A549 (cell line): ENCODE measurements at regions not wholly inside any gene's neighbourhood (a gene's known extent, or its start where the extent isn't known, plus 50 kb on each side); places are given as distances from the start of the nearest gene placed in this dataset.
"Not testable (repeated sequence)": the region's sequence is repeated elsewhere in the genome, so short reads cannot be mapped to it uniquely, and the experiment has no call there.

ENCODE experiments used
- ATAC-seq, 2 experiments: fragments of 200-7000 bp in 1 of 2; fragments of >200 bp in 1 of 2; cut with Nextera tagmentation in 1 of 2; cut with Tn5 transposase in 1 of 2; 3 replicates each; pipeline versions ENCODE4 v1.8.0 to v1.9.1; 2018 to 2020; ENCODE audit warnings: mild to moderate bottlenecking in 1 of 2, moderate library complexity in 1 of 2
- CTCF ChIA-PET: fragments of 300-600 bp; sonication (Branson Sonifier 250); formaldehyde crosslinking; extraction: SDS; loops from one replicate; lab custom pipeline; 2021; ENCODE audit warnings: antibody characterized with exemption, inconsistent platforms; lab: Yijun Ruan, JAX
- POLR2A ChIA-PET: fragments of 350-600 bp; formaldehyde crosslinking; extraction: SDS; loops from one replicate; lab custom pipeline; 2021; ENCODE audit warnings: antibody characterized with exemption, inconsistent platforms; lab: Yijun Ruan, JAX
- DNase-seq, 2 experiments: peaks; one replicate each; pipeline versions ENCODE4 v3.0.0 to v3.0.0-alpha.2; 2011 to 2016; ENCODE audit warnings: low read depth in 1 of 2, low spot score in 1 of 2
- FAIRE-seq: peaks from 2 replicates; lab custom pipeline; 2011; peaks lifted over from hg19 to GRCh38; lab: Jason Lieb, UNC
- H3K27ac ChIP-seq, 2 experiments: fragments of >200 bp; sonication (Bioruptor Twin); formaldehyde crosslinking; 3 replicates each; pipeline ENCODE4 v1.5.1; 2016 to 2017
- H3K4me1 ChIP-seq: fragments of >200 bp; sonication (Bioruptor Twin); formaldehyde crosslinking; 3 replicates; pipeline ENCODE4 v1.6.1; 2016
- H3K4me2 ChIP-seq: fragments of >200 bp; sonication (Bioruptor Twin); formaldehyde crosslinking; 3 replicates; pipeline ENCODE4 v1.6.1; 2016
- H3K4me3 ChIP-seq: fragments of >200 bp; sonication (Bioruptor Twin); formaldehyde crosslinking; 3 replicates; pipeline ENCODE4 v1.5.1; 2016
- H3K9me3 ChIP-seq: fragments of >200 bp; sonication (Bioruptor Twin); formaldehyde crosslinking; 3 replicates; pipeline ENCODE4 v1.6.1; 2016
- BHLHE40 ChIP-seq: IDR thresholded peaks from 2 replicates; pipeline ENCODE4 v1.6.1; 2012; ENCODE audit warnings: low read depth, low read length, inconsistent platforms
- CHD2 ChIP-seq: fragments of 150-350 bp; IDR thresholded peaks from 2 replicates; pipeline ENCODE4 v1.6.1; 2014; ENCODE audit warnings: low read length; ENCODE audit not compliant: partially characterized antibody
- EHF ChIP-seq: fragments of 250-450 bp; sonication (Bioruptor Pico); IDR thresholded peaks from 2 replicates; pipeline ENCODE4 v1.5.0; 2020; ENCODE audit warnings: mild to moderate bottlenecking
- EHMT2 ChIP-seq: fragments of 200-600 bp; sonication (generic); IDR thresholded peaks from 2 replicates; pipeline ENCODE4 v1.6.1; 2016; ENCODE audit warnings: antibody characterized with exemption, low read depth, mild to moderate bottlenecking, moderate library complexity
- EP300 ChIP-seq, 2 experiments: fragments of >200 bp; sonication (Bioruptor Twin); formaldehyde crosslinking; IDR thresholded peaks; 2 replicates in 1 of 2; 3 replicates in 1 of 2; pipeline ENCODE4 v1.6.1; 2016 to 2017
- ESRRA ChIP-seq: fragments of 150-350 bp; IDR thresholded peaks from 2 replicates; pipeline ENCODE4 v1.6.1; 2014; ENCODE audit warnings: mild to moderate bottlenecking, low read length, borderline replicate concordance
- FOSB ChIP-seq: fragments of 250-450 bp; sonication (Bioruptor Pico); IDR thresholded peaks from 2 replicates; pipeline ENCODE4 v1.5.0; 2020; ENCODE audit warnings: mild to moderate bottlenecking, moderate library complexity
- FOSL2 ChIP-seq, 2 experiments: fragments of 450-650 bp in 1 of 2; fragments of >200 bp in 1 of 2; sonication (Bioruptor Twin) in 1 of 2; formaldehyde crosslinking; IDR thresholded peaks; 2 replicates each; pipeline versions ENCODE4 v1.5.0 to v1.6.1; 2016 to 2020; ENCODE audit warnings: mild to moderate bottlenecking in 1 of 2, moderate library complexity in 1 of 2
- GATA3 ChIP-seq: IDR thresholded peaks from 2 replicates; pipeline ENCODE4 v1.6.1; 2012; ENCODE audit warnings: borderline replicate concordance
- HEYL ChIP-seq: fragments of 250-450 bp; sonication (Bioruptor Pico); IDR thresholded peaks from 2 replicates; pipeline ENCODE4 v1.8.0; 2021; ENCODE audit warnings: mild to moderate bottlenecking, moderate library complexity
- HOXB5 ChIP-seq: fragments of 250-450 bp; sonication (Bioruptor Pico); IDR thresholded peaks from 2 replicates; pipeline ENCODE4 v1.5.0; 2020; ENCODE audit warnings: mild to moderate bottlenecking, moderate library complexity
- JUN ChIP-seq, 2 experiments: fragments of >200 bp; sonication (Bioruptor Twin); formaldehyde crosslinking; IDR thresholded peaks; 2 replicates in 1 of 2; 3 replicates in 1 of 2; pipeline ENCODE4 v1.6.1; 2016 to 2017
- KDM1A ChIP-seq: fragments of 200-600 bp; sonication (generic); IDR thresholded peaks from 2 replicates; pipeline ENCODE4 v1.6.1; 2016; ENCODE audit warnings: low read depth, mild to moderate bottlenecking
- NFE2L2 ChIP-seq: fragments of 150-350 bp; conservative IDR thresholded peaks from 2 replicates; pipeline ENCODE4 v1.6.1; 2014; ENCODE audit warnings: low read length
- POLR2A ChIP-seq: IDR thresholded peaks from 2 replicates; pipeline ENCODE4 v1.6.1; 2012; ENCODE audit warnings: mild to moderate bottlenecking, low read length
- RAD21 ChIP-seq, 2 experiments: fragments of >200 bp in 1 of 2; sonication (Bioruptor Twin) in 1 of 2; formaldehyde crosslinking in 1 of 2; IDR thresholded peaks in 1 of 2; conservative IDR thresholded peaks in 1 of 2; 2 replicates in 1 of 2; 3 replicates in 1 of 2; pipeline ENCODE4 v1.6.1; 2012 to 2018; ENCODE audit warnings: inconsistent platforms in 1 of 2
- RFX5 ChIP-seq: fragments of 450-650 bp; IDR thresholded peaks from 2 replicates; pipeline ENCODE4 v1.7.1; 2014; ENCODE audit warnings: antibody characterized with exemption, mild to moderate bottlenecking, moderate library complexity
- SMC3 ChIP-seq: fragments of >200 bp; sonication (Bioruptor Twin); formaldehyde crosslinking; IDR thresholded peaks from 3 replicates; pipeline ENCODE4 v1.6.1; 2018; ENCODE audit warnings: inconsistent platforms
- SREBF2 ChIP-seq: fragments of 450-650 bp; IDR thresholded peaks from 2 replicates; pipeline ENCODE4 v1.6.1; 2014; ENCODE audit warnings: mild to moderate bottlenecking, moderate library complexity
- ZC3H11A ChIP-seq: fragments of 450-650 bp; IDR thresholded peaks from 2 replicates; pipeline ENCODE4 v1.6.1; 2014; ENCODE audit warnings: antibody characterized with exemption, mild to moderate bottlenecking
- ZFP36 ChIP-seq: fragments of 450-650 bp; IDR thresholded peaks from 2 replicates; pipeline ENCODE4 v1.6.1; 2014; ENCODE audit warnings: borderline replicate concordance; ENCODE audit not compliant: partially characterized antibody
- ZSCAN20 ChIP-seq: fragments of 250-450 bp; sonication (Bioruptor Pico); IDR thresholded peaks from 2 replicates; pipeline ENCODE4 v1.8.0; 2022; ENCODE audit warnings: mild to moderate bottlenecking, moderate library complexity
- WGBS: methylation state at CpG from one replicate; pipeline ENCODE4 v1.1.6; 2017; ENCODE audit errors: missing lambda C conversion rate; 5-methylcytosine and 5-hydroxymethylcytosine counted together
- TF ChIP-seq, protein P1 (sequence below): fragments of >200 bp; sonication (Bioruptor Twin); formaldehyde crosslinking; IDR thresholded peaks from 2 replicates; pipeline ENCODE4 v1.6.1; 2016
- TF ChIP-seq, protein P2 (sequence below): fragments of >200 bp; sonication (Bioruptor Twin); formaldehyde crosslinking; IDR thresholded peaks from 3 replicates; pipeline ENCODE4 v1.6.1; 2016
- TF ChIP-seq, protein P3 (sequence below): fragments of 200-600 bp; sonication (generic); IDR thresholded peaks from 2 replicates; pipeline ENCODE4 v1.6.1; 2016; ENCODE audit warnings: antibody characterized with exemption, mild to moderate bottlenecking, moderate library complexity
- TF ChIP-seq, protein P4 (sequence below): fragments of 250-450 bp; sonication (Bioruptor Pico); IDR thresholded peaks from 2 replicates; pipeline ENCODE4 v1.5.0; 2020; ENCODE audit warnings: low read depth, mild to moderate bottlenecking, moderate library complexity

DNA sequence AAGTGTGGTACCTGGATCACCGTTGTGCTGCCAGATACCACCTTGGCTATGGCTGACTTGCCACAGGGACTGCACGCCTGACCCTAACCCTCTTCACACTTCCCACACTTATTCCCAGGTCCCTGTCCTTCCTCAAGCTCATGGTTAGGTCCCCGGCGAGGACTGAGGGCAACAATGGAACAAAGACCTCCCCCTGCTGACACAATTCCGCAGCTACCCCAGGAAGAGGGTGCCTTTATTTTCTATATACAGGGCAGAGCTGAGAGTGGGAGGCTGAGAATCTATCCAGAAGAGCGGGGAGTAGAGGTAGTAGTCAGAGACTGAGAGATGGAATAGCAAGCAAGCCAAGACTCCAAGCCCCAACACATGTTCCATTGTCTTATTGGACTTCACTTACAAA is 118.1 kb upstream of the SEM1 start:
- DNase-seq, result no peak
- Histone ChIP-seq H3K4me3 (no peak overlapping the region), H3K4me1 (no peaks in the 10 kb centered on the region), H3K27ac (no peak overlapping the region), H3K9me3 (no peaks in the 10 kb centered on the region), H3K4me2 (no peak overlapping the region)
- peak in 1 of 2 experiments; percentile 13; a peak in 1 of 6 replicates for ATAC-seq
- POLR2A ChIA-PET, result no interaction called here
- CTCF ChIA-PET, result no interaction called here
- no peak for FAIRE-seq
- TF ChIP-seq HEYL (CRISPR knock-in tag) (no peak), SREBF2 (no peak), SMC3 (no peak), POLR2A (no peak), ZSCAN20 (no peak), EP300 (IDR thresholded peaks at IDR 0.05) (no peak), ZC3H11A (no peak), EHMT2 (no peak), HOXB5 (CRISPR knock-in tag) (no peak)
- WGBS, result 30% methylated on average over 5 of the region's 6 CpGs

- DNase-seq, H3K27ac ChIP-seq, CTCF ChIA-PET, POLR2A ChIA-PET, H3K4me1 ChIP-seq, H3K4me2 ChIP-seq, ATAC-seq, H3K4me3 ChIP-seq, H3K9me3 ChIP-seq, FAIRE-seq: not testable (repeated sequence)
- 58% methylated on average over 4 of the region's 4 CpGs for WGBS
These were observed 119.5 kb upstream of the SEM1 start for GRCh38 chr7:96829121-96829520.

DNA sequence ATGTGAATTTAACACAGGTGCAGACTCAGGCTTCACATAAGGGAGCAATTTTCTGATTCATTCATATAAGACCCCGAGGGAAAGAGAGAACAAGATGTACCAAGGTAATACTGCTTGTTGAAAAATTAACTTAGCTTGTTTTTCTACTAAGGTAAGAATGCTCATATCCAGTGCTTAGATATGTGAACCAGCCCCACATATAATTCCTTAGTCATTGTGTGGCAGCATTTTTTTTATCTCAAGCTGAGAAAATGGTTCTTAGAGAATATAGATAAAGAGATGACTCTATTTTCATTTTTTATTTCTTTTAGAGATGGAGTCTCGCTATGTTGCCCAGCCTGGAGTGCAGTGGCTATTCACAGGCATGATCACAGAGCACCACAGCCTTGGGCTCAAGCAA is 121.8 kb upstream of the SEM1 start:
- CTCF ChIA-PET, result interaction anchor here (0.6 kb wide), 1 partner anchor 100 kb away, joined by 4 read pairs; no protein-coding TSS in a partner anchor

DNA sequence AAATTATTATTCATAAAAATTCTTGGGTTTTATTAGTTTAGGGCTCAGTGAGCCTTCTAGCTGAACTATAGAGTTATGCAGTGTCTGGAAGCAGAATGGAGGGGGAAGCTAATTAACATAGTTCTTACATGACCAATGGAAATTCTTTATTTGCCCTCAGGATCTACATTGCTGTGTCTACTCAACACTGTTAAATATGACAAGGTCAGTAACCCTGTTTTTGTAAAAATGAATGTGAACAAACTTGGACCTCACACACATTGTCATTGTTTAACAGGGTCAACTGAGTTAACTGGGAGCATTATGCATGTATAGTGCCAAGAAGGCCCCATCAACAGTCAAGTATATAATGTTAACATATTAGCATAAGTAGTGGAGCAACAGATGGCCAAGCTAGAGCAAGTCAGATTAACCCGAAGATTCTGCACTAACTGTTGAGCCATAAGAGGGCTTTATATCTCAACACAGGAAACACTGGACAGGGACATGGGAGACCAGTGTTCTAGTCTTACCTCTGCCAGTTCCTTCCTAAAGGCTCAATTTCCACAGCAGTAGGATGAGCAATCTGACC is 122.5 kb upstream of the SEM1 start:
- Histone ChIP-seq H3K27ac (no peak overlapping the region), H3K4me1 (no peaks in the 10 kb centered on the region; the same call in 2 of the 3 replicates), H3K4me2 (no peak overlapping the region), H3K9me3 (no peaks in the 10 kb centered on the region), H3K4me3 (no peak overlapping the region)
- CTCF ChIA-PET, result interaction anchor here (1.4 kb wide), 1 partner anchor 9 kb away, joined by 3 read pairs; no protein-coding TSS in a partner anchor
- 62% methylated on average over 1 of the region's 1 CpG for WGBS
- no peak for ATAC-seq
- no peak for DNase-seq
- no peak for FAIRE-seq
- POLR2A ChIA-PET, result no interaction called here
- no peak for TF ChIP-seq GATA3
- no peak for TF ChIP-seq KDM1A
- no peak for TF ChIP-seq ESRRA
- no peak for TF ChIP-seq HOXB5 (CRISPR knock-in tag)
- TF ChIP-seq, protein P1, sequence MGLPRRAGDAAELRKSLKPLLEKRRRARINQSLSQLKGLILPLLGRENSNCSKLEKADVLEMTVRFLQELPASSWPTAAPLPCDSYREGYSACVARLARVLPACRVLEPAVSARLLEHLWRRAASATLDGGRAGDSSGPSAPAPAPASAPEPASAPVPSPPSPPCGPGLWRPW, result no peak
- no peak for TF ChIP-seq SMC3
- TF ChIP-seq ZSCAN20, result no peak
- TF ChIP-seq ZFP36, result no peak
- TF ChIP-seq POLR2A, result no peak
- no peak for TF ChIP-seq RAD21 (conservative IDR thresholded peaks at IDR 0.05 in 1 of 2, IDR thresholded peaks at IDR 0.05 in 1 of 2)
- TF ChIP-seq, protein P2, sequence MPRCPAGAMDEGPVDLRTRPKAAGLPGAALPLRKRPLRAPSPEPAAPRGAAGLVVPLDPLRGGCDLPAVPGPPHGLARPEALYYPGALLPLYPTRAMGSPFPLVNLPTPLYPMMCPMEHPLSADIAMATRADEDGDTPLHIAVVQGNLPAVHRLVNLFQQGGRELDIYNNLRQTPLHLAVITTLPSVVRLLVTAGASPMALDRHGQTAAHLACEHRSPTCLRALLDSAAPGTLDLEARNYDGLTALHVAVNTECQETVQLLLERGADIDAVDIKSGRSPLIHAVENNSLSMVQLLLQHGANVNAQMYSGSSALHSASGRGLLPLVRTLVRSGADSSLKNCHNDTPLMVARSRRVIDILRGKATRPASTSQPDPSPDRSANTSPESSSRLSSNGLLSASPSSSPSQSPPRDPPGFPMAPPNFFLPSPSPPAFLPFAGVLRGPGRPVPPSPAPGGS, result no peak
- TF ChIP-seq, protein P3, sequence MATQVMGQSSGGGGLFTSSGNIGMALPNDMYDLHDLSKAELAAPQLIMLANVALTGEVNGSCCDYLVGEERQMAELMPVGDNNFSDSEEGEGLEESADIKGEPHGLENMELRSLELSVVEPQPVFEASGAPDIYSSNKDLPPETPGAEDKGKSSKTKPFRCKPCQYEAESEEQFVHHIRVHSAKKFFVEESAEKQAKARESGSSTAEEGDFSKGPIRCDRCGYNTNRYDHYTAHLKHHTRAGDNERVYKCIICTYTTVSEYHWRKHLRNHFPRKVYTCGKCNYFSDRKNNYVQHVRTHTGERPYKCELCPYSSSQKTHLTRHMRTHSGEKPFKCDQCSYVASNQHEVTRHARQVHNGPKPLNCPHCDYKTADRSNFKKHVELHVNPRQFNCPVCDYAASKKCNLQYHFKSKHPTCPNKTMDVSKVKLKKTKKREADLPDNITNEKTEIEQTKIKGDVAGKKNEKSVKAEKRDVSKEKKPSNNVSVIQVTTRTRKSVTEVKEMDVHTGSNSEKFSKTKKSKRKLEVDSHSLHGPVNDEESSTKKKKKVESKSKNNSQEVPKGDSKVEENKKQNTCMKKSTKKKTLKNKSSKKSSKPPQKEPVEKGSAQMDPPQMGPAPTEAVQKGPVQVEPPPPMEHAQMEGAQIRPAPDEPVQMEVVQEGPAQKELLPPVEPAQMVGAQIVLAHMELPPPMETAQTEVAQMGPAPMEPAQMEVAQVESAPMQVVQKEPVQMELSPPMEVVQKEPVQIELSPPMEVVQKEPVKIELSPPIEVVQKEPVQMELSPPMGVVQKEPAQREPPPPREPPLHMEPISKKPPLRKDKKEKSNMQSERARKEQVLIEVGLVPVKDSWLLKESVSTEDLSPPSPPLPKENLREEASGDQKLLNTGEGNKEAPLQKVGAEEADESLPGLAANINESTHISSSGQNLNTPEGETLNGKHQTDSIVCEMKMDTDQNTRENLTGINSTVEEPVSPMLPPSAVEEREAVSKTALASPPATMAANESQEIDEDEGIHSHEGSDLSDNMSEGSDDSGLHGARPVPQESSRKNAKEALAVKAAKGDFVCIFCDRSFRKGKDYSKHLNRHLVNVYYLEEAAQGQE, result no peak
- TF ChIP-seq, protein P4, sequence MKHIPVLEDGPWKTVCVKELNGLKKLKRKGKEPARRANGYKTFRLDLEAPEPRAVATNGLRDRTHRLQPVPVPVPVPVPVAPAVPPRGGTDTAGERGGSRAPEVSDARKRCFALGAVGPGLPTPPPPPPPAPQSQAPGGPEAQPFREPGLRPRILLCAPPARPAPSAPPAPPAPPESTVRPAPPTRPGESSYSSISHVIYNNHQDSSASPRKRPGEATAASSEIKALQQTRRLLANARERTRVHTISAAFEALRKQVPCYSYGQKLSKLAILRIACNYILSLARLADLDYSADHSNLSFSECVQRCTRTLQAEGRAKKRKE, result no peak
- no peak for TF ChIP-seq FOSB (CRISPR knock-in tag)

More for the DNA sequence above, 121.8 kb upstream of the SEM1 start:
- ATAC-seq (no peak), DNase-seq (no peak), FAIRE-seq (no peak)
- POLR2A ChIA-PET, result no interaction called here
- 33% methylated on average over 2 of the region's 2 CpGs for WGBS
- H3K27ac ChIP-seq, result no peak overlapping the region
- TF ChIP-seq RFX5, result no peak
- no peak for TF ChIP-seq NFE2L2
- no peak for TF ChIP-seq CHD2
- no peak for TF ChIP-seq BHLHE40
- TF ChIP-seq RAD21 (conservative IDR thresholded peaks at IDR 0.05 in 1 of 2, IDR thresholded peaks at IDR 0.05 in 1 of 2), result no peak
- TF ChIP-seq, protein P2, result no peak
- TF ChIP-seq JUN (IDR thresholded peaks at IDR 0.05), result no peak
- TF ChIP-seq EHF (CRISPR knock-in tag), result no peak
- no peak for TF ChIP-seq FOSL2 (IDR thresholded peaks at IDR 0.05)
- no peak for TF ChIP-seq FOSL2 (CRISPR knock-in tag; IDR thresholded peaks at IDR 0.05)
- no peaks in the 10 kb centered on the region; the same call in 2 of the 3 replicates for H3K4me1 ChIP-seq
- H3K4me2 ChIP-seq, result no peak overlapping the region
- no peak overlapping the region for H3K4me3 ChIP-seq
- no peaks in the 10 kb centered on the region for H3K9me3 ChIP-seq
